GM18508 (cell line): ENCODE measurements at regions not wholly inside any gene's neighbourhood (a gene's known extent, or its start where the extent isn't known, plus 50 kb on each side); places are given as distances from the start of the nearest gene placed in this dataset.

Experiments used
- ATAC-seq: cut with Tn5 transposase; IDR thresholded peaks from one replicate; pipeline ENCODE4 v1.9.1; 2021; ENCODE audit warnings: moderate number of reproducible peaks; ENCODE audit not compliant: insufficient read depth, unreplicated experiment

GRCh38 chr1:82453511-82454185, 652.9 kb downstream of the ADGRL2 start:
- no peak for ATAC-seq

DNA sequence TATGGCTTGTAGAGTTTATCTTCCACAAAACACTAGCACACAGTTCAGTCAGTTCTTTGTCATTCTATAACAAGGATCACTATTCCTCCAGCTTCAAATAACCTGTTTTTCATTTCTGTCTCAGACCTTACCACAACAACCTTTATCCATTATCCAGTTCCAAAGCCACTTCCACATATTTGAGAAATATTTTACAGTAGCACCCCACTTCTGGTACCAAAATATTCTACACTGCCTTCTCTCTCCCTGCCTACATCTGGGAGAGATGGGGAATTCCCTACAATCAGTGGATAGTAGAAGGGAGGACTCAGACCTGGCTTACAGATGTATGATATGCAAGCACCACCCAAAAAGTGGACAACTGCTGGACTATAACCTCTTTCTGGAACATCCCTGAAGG, 651.4 kb downstream of the ADGRL2 start:
- no peak for ATAC-seq

GRCh38 chr1:82451191-82451590, 650.5 kb downstream of the ADGRL2 start:
- ATAC-seq = no peak

GRCh38 chr1:82449506-82450057, 648.8 kb downstream of the ADGRL2 start:
- ATAC-seq = no peak

DNA sequence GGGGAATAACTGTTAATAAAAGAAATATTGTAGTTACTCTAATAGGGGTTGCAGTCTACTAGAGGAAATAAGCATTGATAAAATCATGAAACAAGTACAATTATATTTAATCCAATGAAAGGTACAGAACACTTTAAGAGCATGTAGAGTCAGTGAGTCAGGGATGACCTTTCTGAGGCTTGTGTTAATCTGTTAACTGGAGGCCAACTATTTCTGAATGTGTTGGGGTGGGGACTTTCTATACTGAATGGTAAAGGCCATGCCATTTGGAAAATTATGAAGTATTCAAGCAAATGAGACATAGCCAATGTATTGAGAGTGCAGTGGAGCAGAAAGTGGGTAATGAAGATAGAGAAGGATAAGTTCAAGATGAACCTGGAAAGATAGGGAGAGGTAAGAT, 646.2 kb downstream of the ADGRL2 start:
- ATAC-seq = no peak

DNA sequence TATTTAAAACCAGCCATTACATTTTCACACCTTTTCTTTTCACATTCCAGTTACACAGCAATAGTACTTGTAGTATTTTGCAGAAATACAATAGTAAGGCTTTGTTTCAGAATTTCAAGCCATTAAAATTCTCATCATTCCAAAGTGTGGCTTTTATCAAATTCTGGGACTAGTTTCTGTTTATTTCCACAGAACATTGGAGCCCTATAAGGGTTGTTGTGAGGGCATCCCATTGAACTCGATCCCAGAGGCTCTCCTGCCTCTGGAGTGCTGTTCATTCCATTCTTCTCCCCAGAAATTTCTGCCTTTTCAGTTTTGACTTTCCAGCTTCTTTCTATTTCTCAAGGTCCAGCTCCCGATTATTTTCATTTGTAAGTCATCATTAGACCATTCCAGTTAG, 645.5 kb downstream of the ADGRL2 start:
- ATAC-seq = no peak

DNA sequence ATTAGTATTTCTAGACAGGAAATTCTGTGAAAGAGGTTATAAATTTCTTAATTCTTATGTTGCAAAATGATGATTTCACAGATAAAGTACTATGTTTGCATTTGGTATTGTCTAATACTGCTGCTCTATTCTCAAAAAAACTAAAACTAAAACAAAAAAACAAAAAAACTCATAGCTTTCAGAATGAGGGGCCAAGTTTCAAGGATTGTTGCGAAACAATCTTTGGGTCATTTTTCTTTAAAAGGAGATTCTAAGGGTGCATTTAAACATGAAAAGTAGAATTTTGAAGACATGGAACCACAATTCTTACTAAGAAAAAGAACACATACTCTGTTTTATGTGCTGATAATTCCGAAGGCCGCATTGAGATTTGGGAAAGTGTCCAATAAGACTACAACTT, 645.1 kb downstream of the ADGRL2 start:
- no peak for ATAC-seq

DNA sequence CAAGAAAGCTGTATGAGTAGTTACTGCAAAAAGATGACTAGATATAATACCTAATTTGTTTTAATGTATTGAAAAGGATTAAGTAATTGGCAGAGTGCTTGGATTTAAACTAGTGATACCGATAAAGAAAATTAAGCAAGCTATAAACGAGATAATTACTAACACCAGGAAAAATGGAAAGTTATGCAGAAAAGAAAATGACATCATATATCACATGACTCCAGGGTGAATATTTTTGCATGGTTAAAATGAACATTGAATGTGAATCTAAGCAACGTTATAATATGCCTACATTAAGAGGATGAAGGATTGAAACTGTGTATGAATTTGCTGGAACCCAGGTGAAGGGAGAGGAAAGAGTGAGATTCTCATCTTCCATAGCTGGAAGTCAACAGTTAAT, 644.4 kb downstream of the ADGRL2 start:
- no peak for ATAC-seq

DNA sequence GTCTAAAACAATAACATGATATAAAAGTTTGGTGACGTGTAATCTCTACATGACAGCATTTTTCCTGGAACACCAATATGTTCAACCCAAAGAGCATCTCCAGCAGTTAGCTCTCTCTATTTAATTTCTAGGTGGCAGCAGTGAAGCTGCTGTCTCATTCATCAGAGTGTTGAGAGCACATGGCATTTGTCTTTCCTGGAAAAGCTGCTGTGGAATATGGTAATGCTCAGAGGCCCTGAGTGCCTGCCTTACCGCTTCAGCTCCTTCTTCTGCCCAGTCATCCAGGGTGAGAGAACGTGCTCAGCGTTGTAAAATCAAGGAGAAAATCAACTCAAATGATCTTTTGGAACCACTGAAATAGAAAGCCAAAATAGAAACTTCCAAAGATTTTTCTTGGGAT, 640.7 kb downstream of the ADGRL2 start:
- no peak for ATAC-seq

GRCh38 chr1:82423174-82423815, 622.6 kb downstream of the ADGRL2 start:
- no peak for ATAC-seq

DNA sequence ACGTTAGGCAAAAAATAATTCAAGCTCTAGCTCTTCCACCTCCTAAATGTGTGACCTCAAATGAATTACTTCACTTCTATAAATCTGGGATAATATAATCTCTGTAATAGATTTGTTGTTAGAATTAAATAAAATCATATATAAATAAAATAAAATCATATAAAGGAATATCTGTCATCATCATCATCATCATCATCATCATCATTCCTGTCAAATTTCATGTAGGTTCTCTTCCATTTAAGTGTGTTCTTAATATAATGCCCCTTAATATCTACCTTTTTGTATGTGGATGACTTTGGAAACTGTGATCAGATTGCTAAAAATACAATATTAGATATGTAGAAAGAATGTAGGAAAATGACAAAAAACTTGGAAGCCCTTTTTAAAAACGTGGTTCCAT, 621.0 kb downstream of the ADGRL2 start:
- no peak for ATAC-seq

DNA sequence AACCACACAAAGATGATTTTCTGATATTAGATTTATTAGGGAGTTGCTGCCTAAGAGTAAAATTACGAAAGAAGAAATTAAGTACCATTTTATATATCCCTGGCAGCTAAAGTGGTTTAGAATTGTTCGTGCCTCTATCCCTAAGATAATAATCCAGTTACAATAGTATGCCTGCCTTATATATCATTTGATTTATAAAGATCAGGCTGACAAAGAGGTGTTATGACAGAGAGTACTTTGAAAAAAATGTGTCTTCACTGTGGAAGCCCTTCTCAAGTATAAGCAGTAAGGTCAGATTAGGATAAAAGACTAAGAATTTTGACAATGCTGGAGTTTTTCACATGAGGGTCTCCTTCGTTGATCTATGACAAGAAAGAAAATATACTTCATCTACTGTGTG, 619.9 kb downstream of the ADGRL2 start:
- ATAC-seq = no peak

GRCh38 chr1:82411605-82412004, 610.9 kb downstream of the ADGRL2 start:
- no peak for ATAC-seq

DNA sequence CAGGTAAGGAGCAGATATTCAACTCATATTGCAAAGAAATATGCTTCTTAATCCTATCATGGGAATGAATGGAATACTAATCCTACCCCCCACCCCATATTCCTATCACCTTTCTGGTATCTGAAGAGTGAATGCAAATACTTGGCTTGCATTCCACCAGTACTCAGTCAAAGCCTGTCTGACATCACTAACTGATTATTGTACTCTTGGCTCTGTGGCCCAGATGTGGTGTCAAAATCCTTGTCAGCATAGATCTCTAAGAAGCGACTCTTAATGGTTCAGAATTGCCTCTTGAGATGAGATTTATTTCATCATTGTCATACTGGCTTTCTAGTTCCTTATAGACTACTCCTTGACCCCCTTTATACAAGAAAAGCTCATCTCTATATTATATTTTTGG, 604.6 kb downstream of the ADGRL2 start:
- ATAC-seq = no peak

- ATAC-seq = no peak
Measured at GRCh38 chr1:82401116-82401515, 600.4 kb downstream of the ADGRL2 start.

- no peak for ATAC-seq
Measured at GRCh38 chr1:82400521-82400920, 599.8 kb downstream of the ADGRL2 start.

DNA sequence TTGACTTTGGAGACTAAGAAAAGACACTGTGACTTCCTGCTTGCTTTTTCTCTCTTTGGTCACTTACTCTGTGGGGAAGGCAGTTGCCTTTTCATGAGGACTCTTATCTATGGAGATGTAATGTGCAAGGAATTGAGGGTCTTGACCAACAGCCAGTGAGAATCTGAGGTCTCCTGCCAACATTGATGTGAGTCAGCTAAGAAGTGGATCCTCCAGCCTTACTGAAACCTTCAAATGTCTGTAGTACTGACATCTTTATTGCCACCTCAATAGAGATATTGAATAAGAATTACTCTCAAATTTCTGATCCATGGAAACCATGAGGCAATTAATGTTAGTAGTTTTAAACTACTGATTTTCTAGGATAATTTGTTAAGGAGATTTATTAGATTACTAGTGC, 598.4 kb downstream of the ADGRL2 start:
- ATAC-seq = no peak

DNA sequence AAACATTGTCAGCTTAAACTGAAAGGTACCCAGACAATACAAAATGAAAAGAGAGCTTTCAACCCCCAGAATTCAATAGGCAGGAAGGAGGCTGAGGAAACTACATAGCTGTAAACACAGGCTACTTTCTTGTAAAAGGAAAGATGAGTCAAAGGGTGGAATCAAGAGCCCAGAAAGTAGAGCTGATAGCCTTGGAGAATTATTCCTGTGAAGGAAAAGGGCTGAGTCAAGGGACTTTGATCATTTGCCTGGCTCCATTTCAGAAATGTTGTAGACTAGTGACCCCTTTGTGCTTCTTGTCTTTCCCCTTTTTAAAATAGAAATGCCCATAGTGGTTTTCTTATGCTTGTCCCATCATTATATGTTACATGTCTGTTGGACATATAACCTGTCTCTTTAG, 597.6 kb downstream of the ADGRL2 start:
- no peak for ATAC-seq

GRCh38 chr1:82395440-82395839, 594.7 kb downstream of the ADGRL2 start:
- ATAC-seq = no peak

DNA sequence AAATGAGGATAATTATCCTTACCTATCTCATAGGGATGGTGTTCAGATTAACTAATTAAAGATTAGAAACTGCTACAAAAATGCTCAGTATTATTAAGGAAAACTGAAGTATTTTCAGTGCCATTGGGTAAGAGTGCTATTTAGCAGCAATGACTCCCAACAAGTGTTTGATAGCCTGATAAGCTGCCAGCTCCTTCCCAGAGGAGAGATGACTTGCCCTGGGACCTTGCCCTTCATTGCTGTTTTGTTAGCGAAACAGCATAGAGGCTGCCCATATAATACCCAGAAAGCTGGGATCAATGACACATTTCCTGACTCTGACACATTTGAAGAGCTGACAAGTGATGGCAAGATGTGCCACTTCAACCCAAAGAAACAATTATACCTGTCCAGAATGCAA, 592.2 kb downstream of the ADGRL2 start:
- ATAC-seq = no peak

GRCh38 chr1:82392513-82392912, 591.8 kb downstream of the ADGRL2 start:
- ATAC-seq = no peak

DNA sequence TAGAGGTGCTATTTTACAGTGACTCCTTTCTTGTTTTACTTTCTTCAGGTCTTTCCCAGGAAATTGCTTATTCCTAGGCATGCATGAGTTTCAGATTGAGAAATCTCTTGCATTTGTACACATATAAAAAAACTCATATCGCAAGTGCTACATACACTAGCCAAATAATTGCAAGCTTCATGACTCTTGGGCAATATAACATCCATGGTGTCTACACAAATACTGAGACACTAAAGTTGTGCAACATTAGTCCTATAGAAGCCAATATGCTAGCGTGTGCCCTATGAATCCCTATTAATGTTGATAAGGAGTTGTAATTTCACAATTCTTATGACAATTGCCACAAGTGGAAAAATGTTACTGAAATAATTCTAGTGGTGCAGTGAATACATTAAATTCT, 591.0 kb downstream of the ADGRL2 start:
- ATAC-seq = no peak
